Psoas muscle (tissue), 7 donors: ENCODE measurements at regions not wholly inside any gene's neighbourhood (a gene's known extent, or its start where the extent isn't known, plus 50 kb on each side); places are given as distances from the start of the nearest gene placed in this dataset.

Source experiments
- ATAC-seq, 4 donors: fragments of 200-7000 bp; cut with Tn5 transposase; one replicate each; pipeline ENCODE4 v1.9.1; 2020; ENCODE audit warnings: moderate library complexity in 3 of 4, mild to moderate bottlenecking in 2 of 4
- DNase-seq, 2 donors: peaks; one replicate each; pipeline ENCODE4 v3.0.0-alpha.2; 2020
- H3K27ac ChIP-seq: fragments of 200-600 bp; one replicate; pipeline ENCODE4 v1.8.0; 2022
- H3K27me3 ChIP-seq, 3 donors: fragments of 200-600 bp in 1 of 3; one replicate each; pipeline versions ENCODE4 v1.6.1 to v1.8.0; 2013 to 2022; ENCODE audit warnings: low read length in 2 of 3, mild to moderate bottlenecking in 2 of 3, moderate library complexity in 1 of 3; ENCODE audit not compliant: insufficient read depth in 3 of 3
- H3K36me3 ChIP-seq, 2 donors: fragments of 200-600 bp in 1 of 2; one replicate each; pipeline versions ENCODE4 v1.6.1 to v1.8.0; 2013 to 2022; ENCODE audit warnings: low read depth in 1 of 2, mild to moderate bottlenecking in 1 of 2, moderate library complexity in 1 of 2; ENCODE audit not compliant: insufficient read depth in 1 of 2
- H3K4me1 ChIP-seq: fragments of 200-600 bp; one replicate; pipeline ENCODE4 v1.8.0; 2022
- H3K4me3 ChIP-seq: fragments of 200-600 bp; one replicate; pipeline ENCODE4 v1.8.0; 2022; ENCODE audit warnings: mild to moderate bottlenecking
- H3K9me3 ChIP-seq: fragments of 200-600 bp; one replicate; pipeline ENCODE4 v1.8.0; 2022
- CTCF ChIP-seq: fragments of 200-600 bp; IDR thresholded peaks from one replicate; pipeline ENCODE4 v1.8.0; 2022; ENCODE audit warnings: antibody characterized with exemption
- WGBS, 3 donors: extraction: QIAGEN DNeasy Blood & Tissue Kit; methylation state at CpG; one replicate each; pipeline versions ENCODE4 v1.1.6 to v1.1.7; 2013; 5-methylcytosine and 5-hydroxymethylcytosine counted together
- intact Hi-C, 2 donors: fragments of 100-400 bp; cut with DNase I; formaldehyde crosslinking; loops; one replicate each; pipeline versions ENCODE4 v1.11.0 to v1.14.2; 2022
- donor health status: healthy with polysubstance abuse.
- donor health status: DM: no; HTN: no; CAD: no; lungs with moderate emphysema.
- donor health status: Bipolar disorder and iron deficiency.
- donor health status: healthy.
- donor health status: DM: yes; HTN: yes; CAD: no.
- donor health status: DM: no; HTN: no; CAD: no.
- donor health status: DM: yes; HTN: yes; CAD: no.

- DNase-seq (no peak), ATAC-seq (no peak)
- TF ChIP-seq CTCF = no peak
- H3K27me3 ChIP-seq = no peaks in the 10 kb centered on the region
- WGBS, 3 donors = 85 to 89% (median 87%) methylated on average over 3 of the region's 3 CpGs
- intact Hi-C loops = no loop called here
- H3K36me3 ChIP-seq = no peaks in the 10 kb centered on the region
- H3K9me3 ChIP-seq = no peaks in the 10 kb centered on the region
- H3K4me3 ChIP-seq = no peak overlapping the region
- H3K27ac ChIP-seq = no peak overlapping the region
- no peaks in the 10 kb centered on the region for H3K4me1 ChIP-seq
Observed at GRCh38 chr12:98351784-98352183, 163.6 kb upstream of the TMPO start.

GRCh38 chr12:98352218-98352811 is 163.1 kb upstream of the TMPO start:
- no peak for TF ChIP-seq CTCF
- no peak overlapping the region for H3K4me3 ChIP-seq
- WGBS, 3 donors = 61 to 70% (median 62%) methylated on average over 4 of the region's 4 CpGs
- H3K27me3 ChIP-seq = no peaks in the 10 kb centered on the region
- no peaks in the 10 kb centered on the region for H3K36me3 ChIP-seq
- intact Hi-C loops = no loop called here
- no peak for DNase-seq
- H3K4me1 ChIP-seq = no peaks in the 10 kb centered on the region
- no peak overlapping the region for H3K27ac ChIP-seq
- no peaks in the 10 kb centered on the region for H3K9me3 ChIP-seq
- no peak for ATAC-seq

GRCh38 chr12:98352835-98353234 is 162.6 kb upstream of the TMPO start:
- intact Hi-C loops = no loop called here
- 60 to 80% (median 72%) methylated on average over 3 of the region's 3 CpGs for WGBS, 3 donors
- H3K27me3 ChIP-seq = no peaks in the 10 kb centered on the region
- no peak overlapping the region for H3K27ac ChIP-seq
- H3K36me3 ChIP-seq = no peaks in the 10 kb centered on the region
- no peak overlapping the region for H3K4me3 ChIP-seq
- no peak for ATAC-seq
- no peak for TF ChIP-seq CTCF
- DNase-seq = no peak
- no peaks in the 10 kb centered on the region for H3K4me1 ChIP-seq
- no peaks in the 10 kb centered on the region for H3K9me3 ChIP-seq

GRCh38 chr12:98354520-98355035 is 160.8 kb upstream of the TMPO start:
- Histone ChIP-seq H3K36me3 (no peaks in the 10 kb centered on the region), H3K9me3 (no peaks in the 10 kb centered on the region), H3K4me1 (no peaks in the 10 kb centered on the region), H3K27ac (no peak overlapping the region), H3K27me3 (no peaks in the 10 kb centered on the region), H3K4me3 (no peak overlapping the region)
- no peak for DNase-seq
- 78 to 83% (median 81%) methylated on average over 2 of the region's 2 CpGs for WGBS, 3 donors
- ATAC-seq = no peak
- no peak for TF ChIP-seq CTCF
- intact Hi-C loops = no loop called here

GRCh38 chr12:98355322-98355721 is 160.1 kb upstream of the TMPO start:
- Histone ChIP-seq H3K9me3 (no peaks in the 10 kb centered on the region), H3K4me1 (no peaks in the 10 kb centered on the region), H3K36me3 (no peaks in the 10 kb centered on the region), H3K4me3 (no peak overlapping the region), H3K27me3 (peaks cover 0 to 2% (median 0%) of the 10 kb centered on the region in 3 donors), H3K27ac (no peak overlapping the region)
- ATAC-seq (no peak), DNase-seq (no peak)
- no peak for TF ChIP-seq CTCF
- intact Hi-C loops = no loop called here
- WGBS, 3 donors = 68 to 81% (median 79%) methylated on average over 1 of the region's 1 CpG
